ENCODE measurements at regions not wholly inside any gene's neighbourhood (a gene's known extent, or its start where the extent isn't known, plus 50 kb on each side); places are given as distances from the start of the nearest gene placed in this dataset.

DNA sequence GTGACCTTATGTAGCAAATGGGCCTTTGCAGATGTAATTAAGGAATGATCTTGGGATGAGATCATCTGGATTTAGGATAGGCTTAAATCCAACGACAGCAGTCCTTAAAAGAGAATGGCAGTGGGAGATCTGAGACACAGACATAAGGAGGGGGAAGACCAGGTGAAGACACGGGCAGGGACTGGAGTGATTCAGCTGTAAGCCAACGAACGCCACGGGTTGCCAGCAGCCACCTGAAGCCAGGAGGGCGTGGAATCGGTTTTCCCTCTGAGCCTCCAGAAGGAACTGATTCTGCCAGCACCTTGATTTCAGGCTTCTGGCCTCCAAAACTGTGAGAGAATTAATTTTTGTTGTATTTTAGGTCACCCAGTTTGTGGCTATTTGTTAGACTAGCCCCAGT lies 218.6 kb upstream of the ANKRD55 start:
- no peak for DNase-seq

GRCh38 chr5:56450766-56451165 lies 217.6 kb upstream of the ANKRD55 start:
- DNase-seq: no peak

- DNase-seq: no peak
Measured at GRCh38 chr5:56449071-56449640, 216.0 kb upstream of the ANKRD55 start.

DNA sequence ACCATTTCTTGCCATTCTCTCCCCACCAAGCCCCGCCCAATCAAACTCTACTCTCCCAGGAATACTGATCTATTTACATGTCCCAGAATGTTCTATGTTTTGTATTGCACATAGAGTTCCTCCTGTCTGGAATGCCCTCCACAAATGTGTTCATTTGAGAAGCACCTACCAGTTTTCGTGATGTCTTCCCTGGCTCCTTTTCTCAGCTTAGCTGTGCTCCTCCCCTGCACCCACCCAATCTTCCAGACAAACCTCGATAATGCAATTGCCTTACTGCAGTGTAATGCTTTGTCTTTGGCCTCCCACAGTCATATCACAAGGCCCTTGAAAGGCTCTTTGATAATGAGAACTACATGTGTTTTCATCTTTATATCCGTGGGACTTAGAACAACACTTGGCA lies 214.5 kb upstream of the ANKRD55 start:
- DNase-seq: no peak

GRCh38 chr5:56447232-56447631 lies 214.1 kb upstream of the ANKRD55 start:
- DNase-seq: no peak

GRCh38 chr5:56446728-56447127 lies 213.6 kb upstream of the ANKRD55 start:
- DNase-seq: no peak

DNA sequence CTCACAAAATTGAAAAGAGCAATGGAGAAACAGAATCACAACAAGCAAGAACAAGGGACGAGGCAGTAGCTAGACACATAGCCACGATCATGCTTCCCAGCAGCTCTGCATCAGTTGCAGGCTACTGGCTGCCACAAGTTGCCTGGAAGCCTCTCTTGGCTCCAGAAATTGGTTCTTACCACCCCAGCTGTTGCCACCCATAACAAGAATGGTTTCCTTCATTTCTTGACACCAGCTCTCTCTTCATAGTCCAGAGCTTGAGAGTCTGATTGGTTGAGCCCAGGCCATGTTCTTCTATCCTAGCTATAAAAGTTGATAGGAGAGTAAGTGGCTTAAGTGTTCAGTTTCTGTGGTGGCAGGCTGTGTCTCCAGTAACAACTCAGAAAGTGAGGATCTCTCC lies 210.7 kb upstream of the ANKRD55 start:
- DNase-seq: no peak

DNA sequence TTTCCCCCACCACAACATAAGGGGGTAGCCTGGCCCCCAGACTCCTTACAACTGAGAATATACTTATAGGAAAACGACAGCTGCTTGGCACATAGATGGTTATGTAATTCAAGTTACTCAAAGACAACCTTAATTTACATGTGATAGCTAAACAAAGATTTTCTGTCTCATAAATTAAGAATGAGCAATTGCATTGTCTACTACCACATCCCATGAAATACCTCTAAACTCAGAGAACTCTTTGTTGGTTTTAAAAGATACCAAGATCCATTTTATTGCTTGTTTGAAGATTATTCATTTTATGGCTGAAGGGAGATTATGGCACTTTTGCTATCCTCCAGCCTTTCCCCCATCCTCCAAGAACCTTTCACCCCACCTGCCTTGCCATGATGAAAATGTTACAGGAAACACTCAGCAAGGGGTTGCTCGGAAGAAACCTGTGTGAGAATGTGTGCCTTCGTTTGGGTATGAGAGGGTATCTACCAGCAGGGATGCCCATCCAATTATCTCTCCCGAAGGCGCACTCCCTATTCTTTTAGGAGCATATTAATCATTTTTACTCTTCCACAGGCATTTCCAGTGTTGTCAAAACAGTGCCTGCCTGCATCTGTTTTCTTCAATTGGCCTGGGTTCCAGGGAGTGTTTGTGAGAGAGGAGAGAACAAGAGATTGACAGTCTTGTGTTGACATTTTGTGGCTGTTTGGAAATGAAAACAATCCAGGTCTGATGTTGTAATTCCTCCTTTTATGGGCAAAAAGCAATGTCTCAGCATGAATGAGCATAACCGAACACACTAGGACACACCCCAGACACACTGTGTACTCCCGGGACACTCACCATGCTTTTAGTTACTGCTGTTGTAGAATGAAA lies 208.0 kb upstream of the ANKRD55 start:
- DNase-seq: peak; percentile 30

DNA sequence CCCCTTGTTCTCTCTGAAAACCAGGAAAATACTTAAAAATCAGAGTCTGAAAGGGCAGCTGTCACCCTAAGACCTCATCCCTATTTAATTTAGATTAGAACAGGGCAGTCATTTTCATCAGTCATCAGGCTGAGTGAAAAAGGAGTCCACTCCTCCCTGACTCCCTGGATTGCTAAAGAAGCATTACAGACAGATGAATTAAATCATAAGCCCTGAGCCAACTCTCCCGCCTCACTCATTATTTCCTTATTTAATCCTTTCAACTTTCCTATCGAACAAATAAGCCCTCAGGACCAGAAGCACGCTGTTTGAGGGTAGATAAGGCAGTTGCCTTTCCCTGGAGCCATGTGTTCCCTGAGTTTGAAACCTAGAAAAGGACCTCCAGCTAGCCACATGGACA lies 201.9 kb upstream of the ANKRD55 start:
- no peak for DNase-seq

- DNase-seq: no peak
Measured at GRCh38 chr5:56433039-56433617, 200.0 kb upstream of the ANKRD55 start.

- no peak for DNase-seq
Measured at GRCh38 chr5:56432321-56432720, 199.2 kb upstream of the ANKRD55 start.

DNA sequence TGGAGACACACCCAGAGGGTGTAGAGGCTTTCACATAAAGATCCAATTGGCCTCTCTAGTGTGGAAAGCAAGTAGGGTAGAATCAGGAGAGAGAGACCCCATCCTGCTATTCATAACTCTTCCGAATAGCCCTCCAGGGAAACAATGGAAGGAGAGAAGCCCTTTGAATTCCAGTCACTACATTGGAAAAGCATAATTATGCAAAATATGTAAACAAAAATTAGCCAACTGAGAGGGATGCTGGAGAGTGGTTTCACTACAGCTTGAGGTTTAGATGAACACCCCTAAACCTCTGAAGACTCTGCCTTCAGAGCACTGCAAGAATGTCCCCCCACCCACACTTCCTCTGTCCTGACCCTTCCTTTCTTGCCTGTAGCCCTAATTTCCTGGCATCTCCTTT lies 197.3 kb upstream of the ANKRD55 start:
- DNase-seq: no peak

GRCh38 chr5:56429110-56429561 lies 196.0 kb upstream of the ANKRD55 start:
- no peak for DNase-seq

DNA sequence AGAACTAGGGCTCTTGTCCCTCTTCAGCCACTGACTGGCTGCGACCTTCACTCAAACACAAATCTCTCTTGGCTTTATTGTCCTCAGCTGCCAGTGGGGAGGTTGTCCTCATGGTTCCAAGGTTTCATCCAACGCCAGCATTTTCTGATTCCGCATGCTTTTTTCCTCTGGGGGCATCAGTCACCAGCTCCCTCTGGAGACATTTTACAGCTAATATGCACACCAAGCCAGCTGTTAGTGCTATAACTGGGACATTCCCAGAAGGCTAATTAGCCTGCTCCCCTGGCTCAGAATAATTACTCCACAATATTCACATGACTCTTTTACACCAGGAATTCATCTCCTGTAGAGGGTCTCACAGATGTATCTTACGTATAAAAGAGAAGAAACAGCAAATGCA lies 193.6 kb upstream of the ANKRD55 start:
- peak; percentile 66 for DNase-seq

DNA sequence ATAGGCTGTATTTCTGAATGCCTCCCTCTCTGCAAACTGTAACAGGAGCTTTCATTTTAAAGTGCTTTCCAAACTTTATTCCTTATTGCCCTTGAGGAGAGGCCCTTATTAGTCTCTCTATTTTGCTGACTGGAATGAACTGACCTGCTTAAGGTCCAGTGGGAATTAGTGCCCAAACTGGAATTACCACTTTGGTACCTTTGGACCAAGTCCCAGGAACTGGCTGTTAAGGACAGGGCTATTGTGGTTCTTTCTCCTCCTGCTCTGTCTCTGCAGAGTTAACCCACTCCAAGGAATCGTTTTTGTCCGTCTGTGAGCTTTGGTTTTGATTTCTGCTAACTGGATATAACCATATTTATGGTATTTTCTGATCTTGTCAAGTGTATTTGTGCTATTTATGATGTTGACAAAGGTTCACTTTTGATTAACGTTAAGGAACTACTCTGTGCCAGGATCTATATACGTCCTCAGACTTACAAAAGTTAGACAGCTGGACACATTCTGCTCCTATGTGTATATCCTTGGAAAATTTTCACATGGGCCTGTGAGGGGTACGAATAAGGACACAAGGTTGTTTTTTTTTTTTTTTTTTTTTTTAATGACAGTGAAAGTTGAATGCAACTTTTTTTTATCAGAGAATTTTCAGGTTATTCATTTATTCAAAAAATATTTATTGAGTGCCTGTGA lies 189.1 kb upstream of the ANKRD55 start:
- no peak for DNase-seq

DNA sequence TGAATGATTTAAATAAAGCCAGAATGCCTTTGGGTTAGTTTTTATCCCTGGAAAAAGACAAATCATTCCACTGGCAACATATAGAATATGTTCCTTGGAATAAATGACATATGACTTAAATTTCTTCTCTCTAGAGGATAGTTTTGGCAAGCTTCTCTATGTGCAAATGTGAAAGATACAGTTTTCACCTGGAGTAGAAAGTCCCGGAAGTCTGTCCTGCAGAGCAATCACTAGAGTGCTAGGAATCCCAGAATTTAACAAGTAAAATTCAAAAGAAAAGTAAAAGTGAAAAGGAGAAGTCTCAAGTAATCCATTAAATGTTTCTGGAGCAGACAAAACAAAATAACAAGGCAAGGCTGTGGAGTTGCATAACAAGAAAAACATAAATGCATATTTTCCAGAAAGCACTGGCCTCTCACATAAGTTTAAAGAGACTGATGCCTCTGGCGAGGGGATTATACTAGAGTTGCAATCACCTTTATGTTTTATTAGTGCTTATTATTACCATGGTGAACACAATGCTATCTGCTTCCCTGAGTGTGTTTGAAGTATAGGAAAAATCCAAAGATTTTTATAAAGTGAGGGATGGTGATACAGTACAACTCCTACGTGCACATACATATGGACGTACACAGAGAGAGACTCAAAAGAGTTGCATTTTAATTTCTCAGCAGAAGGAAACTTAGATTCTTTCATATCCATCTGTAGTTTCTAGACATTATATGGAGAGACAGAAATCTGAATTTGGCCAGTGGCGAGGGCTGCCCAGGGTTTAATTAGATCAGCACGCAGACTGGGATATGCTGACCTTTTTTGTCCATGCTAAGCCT lies 188.3 kb upstream of the ANKRD55 start:
- DNase-seq: no peak

DNA sequence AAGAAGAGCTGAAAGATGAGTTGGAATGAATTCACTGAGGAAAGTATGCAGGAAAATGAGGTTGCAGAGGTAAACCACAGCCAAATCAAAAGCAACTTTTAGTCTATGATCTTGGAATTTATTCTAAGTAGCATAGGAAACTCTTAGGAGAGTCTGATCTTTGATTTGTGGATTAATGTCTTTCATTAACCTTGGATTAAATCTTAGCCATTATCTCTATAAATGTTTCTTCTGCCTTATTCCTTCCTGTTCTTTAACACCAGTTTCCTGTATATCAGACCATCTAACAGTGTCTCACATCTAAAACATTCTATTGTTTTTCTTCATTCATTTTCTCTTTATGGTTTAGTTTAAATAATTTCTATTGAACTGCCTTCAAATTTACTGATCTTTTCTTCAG lies 187.2 kb upstream of the ANKRD55 start:
- DNase-seq: no peak

DNA sequence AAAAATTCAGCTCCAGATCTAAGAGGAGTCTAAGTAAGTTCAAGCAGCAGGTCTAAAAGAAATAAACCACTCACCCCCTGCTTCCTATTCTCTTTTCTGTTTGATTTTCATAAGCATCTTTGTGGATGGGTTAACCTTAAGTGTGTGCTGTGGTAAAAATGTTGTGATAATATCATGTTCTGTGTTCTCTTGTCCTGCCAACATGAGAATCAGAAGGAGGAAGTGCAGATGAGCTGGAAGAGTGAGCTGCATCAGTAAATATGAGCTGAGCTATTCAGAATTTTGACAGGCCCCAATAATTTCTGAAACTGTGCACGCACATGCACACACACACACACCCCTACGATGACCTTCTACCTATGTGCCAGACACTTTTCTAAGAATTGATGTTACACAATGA lies 186.5 kb upstream of the ANKRD55 start:
- DNase-seq: no peak

GRCh38 chr5:56415356-56415765 lies 182.2 kb upstream of the ANKRD55 start:
- no peak for DNase-seq

- no peak for DNase-seq
Measured at GRCh38 chr5:56414066-56414465, 180.9 kb upstream of the ANKRD55 start.

- no peak for DNase-seq
Measured at GRCh38 chr5:56413546-56413945, 180.4 kb upstream of the ANKRD55 start.

DNA sequence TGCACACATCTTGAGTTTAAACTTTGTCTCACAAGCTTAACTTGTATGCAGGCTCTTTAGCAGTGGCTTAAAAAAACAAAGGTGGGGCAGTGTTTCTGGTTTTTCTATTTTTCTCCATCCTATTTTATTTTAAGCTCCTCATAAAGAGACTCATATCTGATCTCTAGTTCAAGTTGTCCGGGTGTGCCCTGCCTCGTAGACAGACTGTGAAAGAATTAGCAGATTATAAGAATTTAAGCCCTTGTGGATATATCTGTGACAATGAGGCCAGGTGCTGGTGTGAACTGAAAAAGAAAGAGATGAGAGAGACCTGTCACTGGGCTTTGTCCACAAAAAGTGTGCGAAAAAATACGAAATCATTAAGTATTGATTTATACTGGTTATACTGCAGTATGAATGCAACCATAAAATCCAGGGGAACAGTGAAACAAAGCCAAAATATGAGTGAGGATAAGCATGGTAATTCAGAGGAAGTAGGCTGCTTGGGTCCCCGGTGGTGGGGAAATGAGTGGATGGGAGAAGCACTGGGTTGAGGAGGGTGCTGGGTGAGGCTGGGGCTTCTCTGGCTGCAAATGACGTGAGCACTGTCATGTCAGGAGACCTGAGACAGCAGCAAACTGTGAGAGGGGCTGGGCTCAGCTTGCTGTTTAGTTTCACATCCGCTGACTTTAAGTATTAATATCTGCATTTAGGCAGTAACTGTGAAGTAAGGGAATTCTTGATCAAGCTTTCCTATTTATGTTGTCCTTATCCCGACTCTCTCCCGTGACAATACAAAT lies 179.7 kb upstream of the ANKRD55 start:
- no peak for DNase-seq
